A549 (cell line): ENCODE measurements at regions not wholly inside any gene's neighbourhood (a gene's known extent, or its start where the extent isn't known, plus 50 kb on each side); places are given as distances from the start of the nearest gene placed in this dataset.

Experiments
- ATAC-seq, 2 experiments: fragments of 200-7000 bp in 1 of 2; fragments of >200 bp in 1 of 2; cut with Nextera tagmentation in 1 of 2; cut with Tn5 transposase in 1 of 2; 3 replicates each; pipeline versions ENCODE4 v1.8.0 to v1.9.1; 2018 to 2020; ENCODE audit warnings: mild to moderate bottlenecking in 1 of 2, moderate library complexity in 1 of 2
- CTCF ChIA-PET: fragments of 300-600 bp; sonication (Branson Sonifier 250); formaldehyde crosslinking; extraction: SDS; loops from one replicate; lab custom pipeline; 2021; ENCODE audit warnings: antibody characterized with exemption, inconsistent platforms; lab: Yijun Ruan, JAX
- POLR2A ChIA-PET: fragments of 350-600 bp; formaldehyde crosslinking; extraction: SDS; loops from one replicate; lab custom pipeline; 2021; ENCODE audit warnings: antibody characterized with exemption, inconsistent platforms; lab: Yijun Ruan, JAX
- DNase-seq, 2 experiments: peaks; one replicate each; pipeline versions ENCODE4 v3.0.0 to v3.0.0-alpha.2; 2011 to 2016; ENCODE audit warnings: low read depth in 1 of 2, low spot score in 1 of 2
- FAIRE-seq: peaks from 2 replicates; lab custom pipeline; 2011; peaks lifted over from hg19 to GRCh38; lab: Jason Lieb, UNC
- H3K27ac ChIP-seq, 2 experiments: fragments of >200 bp; sonication (Bioruptor Twin); formaldehyde crosslinking; 3 replicates each; pipeline ENCODE4 v1.5.1; 2016 to 2017
- H3K4me1 ChIP-seq: fragments of >200 bp; sonication (Bioruptor Twin); formaldehyde crosslinking; 3 replicates; pipeline ENCODE4 v1.6.1; 2016
- H3K4me2 ChIP-seq: fragments of >200 bp; sonication (Bioruptor Twin); formaldehyde crosslinking; 3 replicates; pipeline ENCODE4 v1.6.1; 2016
- H3K4me3 ChIP-seq: fragments of >200 bp; sonication (Bioruptor Twin); formaldehyde crosslinking; 3 replicates; pipeline ENCODE4 v1.5.1; 2016
- H3K9me3 ChIP-seq: fragments of >200 bp; sonication (Bioruptor Twin); formaldehyde crosslinking; 3 replicates; pipeline ENCODE4 v1.6.1; 2016
- ATOH8 ChIP-seq: fragments of 250-450 bp; sonication (Bioruptor Pico); IDR thresholded peaks from 2 replicates; pipeline ENCODE4 v1.5.0; 2020; ENCODE audit warnings: low read depth, mild to moderate bottlenecking, moderate library complexity
- CBX8 ChIP-seq: fragments of 200-600 bp; sonication (generic); IDR thresholded peaks from 2 replicates; pipeline ENCODE4 v1.6.1; 2016
- CEBPB ChIP-seq, 2 experiments: fragments of >200 bp in 1 of 2; sonication (Bioruptor Twin) in 1 of 2; formaldehyde crosslinking in 1 of 2; IDR thresholded peaks; 2 replicates each; pipeline ENCODE4 v1.6.1; 2012 to 2016
- EHF ChIP-seq: fragments of 250-450 bp; sonication (Bioruptor Pico); IDR thresholded peaks from 2 replicates; pipeline ENCODE4 v1.5.0; 2020; ENCODE audit warnings: mild to moderate bottlenecking
- EHMT2 ChIP-seq: fragments of 200-600 bp; sonication (generic); IDR thresholded peaks from 2 replicates; pipeline ENCODE4 v1.6.1; 2016; ENCODE audit warnings: antibody characterized with exemption, low read depth, mild to moderate bottlenecking, moderate library complexity
- ELK1 ChIP-seq: fragments of 150-350 bp; IDR thresholded peaks from 2 replicates; pipeline ENCODE4 v1.6.1; 2014; ENCODE audit warnings: low read depth, mild to moderate bottlenecking, low read length
- EP300 ChIP-seq, 2 experiments: fragments of >200 bp; sonication (Bioruptor Twin); formaldehyde crosslinking; IDR thresholded peaks; 2 replicates in 1 of 2; 3 replicates in 1 of 2; pipeline ENCODE4 v1.6.1; 2016 to 2017
- HES2 ChIP-seq: fragments of >200 bp; sonication (Bioruptor Twin); formaldehyde crosslinking; IDR thresholded peaks from 2 replicates; pipeline ENCODE4 v1.6.1; 2016
- HEYL ChIP-seq: fragments of 250-450 bp; sonication (Bioruptor Pico); IDR thresholded peaks from 2 replicates; pipeline ENCODE4 v1.8.0; 2021; ENCODE audit warnings: mild to moderate bottlenecking, moderate library complexity
- JUN ChIP-seq, 2 experiments: fragments of >200 bp; sonication (Bioruptor Twin); formaldehyde crosslinking; IDR thresholded peaks; 2 replicates in 1 of 2; 3 replicates in 1 of 2; pipeline ENCODE4 v1.6.1; 2016 to 2017
- MAFK ChIP-seq: fragments of 450-650 bp; IDR thresholded peaks from 2 replicates; pipeline ENCODE4 v1.6.1; 2014; ENCODE audit not compliant: partially characterized antibody
- MAX ChIP-seq: IDR thresholded peaks from 2 replicates; pipeline ENCODE4 v1.6.1; 2012
- MAZ ChIP-seq: fragments of 150-350 bp; IDR thresholded peaks from 2 replicates; pipeline ENCODE4 v1.6.1; 2014; ENCODE audit warnings: antibody characterized with exemption, low read depth, low read length, borderline replicate concordance
- NFE2L2 ChIP-seq: fragments of 150-350 bp; conservative IDR thresholded peaks from 2 replicates; pipeline ENCODE4 v1.6.1; 2014; ENCODE audit warnings: low read length
- NPAS2 ChIP-seq: fragments of 250-450 bp; sonication (Bioruptor Pico); IDR thresholded peaks from 2 replicates; pipeline ENCODE4 v1.8.0; 2022; ENCODE audit warnings: mild to moderate bottlenecking, moderate library complexity, borderline replicate concordance
- PBX3 ChIP-seq: IDR thresholded peaks from 2 replicates; pipeline ENCODE4 v1.6.1; 2012
- RAD21 ChIP-seq, 2 experiments: fragments of >200 bp in 1 of 2; sonication (Bioruptor Twin) in 1 of 2; formaldehyde crosslinking in 1 of 2; IDR thresholded peaks in 1 of 2; conservative IDR thresholded peaks in 1 of 2; 2 replicates in 1 of 2; 3 replicates in 1 of 2; pipeline ENCODE4 v1.6.1; 2012 to 2018; ENCODE audit warnings: inconsistent platforms in 1 of 2
- RARB ChIP-seq: fragments of 250-450 bp; sonication (Bioruptor Pico); IDR thresholded peaks from 2 replicates; pipeline ENCODE4 v1.8.0; 2021; ENCODE audit warnings: mild to moderate bottlenecking, moderate library complexity
- RNF2 ChIP-seq: fragments of 200-600 bp; sonication (generic); IDR thresholded peaks from 2 replicates; pipeline ENCODE4 v1.6.1; 2016; ENCODE audit warnings: low read depth, mild to moderate bottlenecking, antibody characterized with exemption, moderate library complexity, borderline replicate concordance
- SMC3 ChIP-seq: fragments of >200 bp; sonication (Bioruptor Twin); formaldehyde crosslinking; IDR thresholded peaks from 3 replicates; pipeline ENCODE4 v1.6.1; 2018; ENCODE audit warnings: inconsistent platforms
- ZSCAN20 ChIP-seq: fragments of 250-450 bp; sonication (Bioruptor Pico); IDR thresholded peaks from 2 replicates; pipeline ENCODE4 v1.8.0; 2022; ENCODE audit warnings: mild to moderate bottlenecking, moderate library complexity
- WGBS: methylation state at CpG from one replicate; pipeline ENCODE4 v1.1.6; 2017; ENCODE audit errors: missing lambda C conversion rate; 5-methylcytosine and 5-hydroxymethylcytosine counted together

GRCh38 chr5:56664025-56664424, 151.3 kb upstream of the MAP3K1 start:
- WGBS = 69% methylated on average over 1 of the region's 1 CpG
- TF ChIP-seq CEBPB (IDR thresholded peaks at IDR 0.05) = no peak
- TF ChIP-seq RNF2 = no peak
- TF ChIP-seq MAFK = peak; percentile 50
- TF ChIP-seq RAD21 (conservative IDR thresholded peaks at IDR 0.05 in 1 of 2, IDR thresholded peaks at IDR 0.05 in 1 of 2) = no peak
- no peak for TF ChIP-seq NFE2L2
- no peak for TF ChIP-seq ELK1
- DNase-seq (no peak), FAIRE-seq (no peak), ATAC-seq (no peak)
- Histone ChIP-seq H3K9me3 (no peaks in the 10 kb centered on the region), H3K4me3 (no peak overlapping the region), H3K27ac (no peak overlapping the region), H3K4me1 (no peaks in the 10 kb centered on the region), H3K4me2 (no peak overlapping the region)
- POLR2A ChIA-PET = no interaction called here
- CTCF ChIA-PET = interaction anchor here (1.3 kb wide), 1 partner anchor 13 kb away, joined by 4 read pairs; no protein-coding TSS in a partner anchor

- WGBS = 60% methylated on average over 4 of the region's 4 CpGs
- TF ChIP-seq CEBPB (IDR thresholded peaks at IDR 0.05) (no peak), EHF (CRISPR knock-in tag) (no peak), HEYL (CRISPR knock-in tag) (no peak), MAX (no peak), RARB (CRISPR knock-in tag) (no peak), PBX3 (no peak), NPAS2 (no peak), CBX8 (no peak), MAZ (no peak), EHMT2 (no peak), RAD21 (conservative IDR thresholded peaks at IDR 0.05 in 1 of 2, IDR thresholded peaks at IDR 0.05 in 1 of 2) (no peak), SMC3 (no peak), NFE2L2 (no peak), ZSCAN20 (CRISPR knock-in tag) (no peak), EP300 (IDR thresholded peaks at IDR 0.05) (no peak), ELK1 (no peak), ATOH8 (no peak), JUN (IDR thresholded peaks at IDR 0.05) (no peak), HES2 (no peak)
These were observed 151.8 kb upstream of the MAP3K1 start for GRCh38 chr5:56663523-56663922.

More at GRCh38 chr5:56663523-56663922, 151.8 kb upstream of the MAP3K1 start:
- Histone ChIP-seq H3K9me3 (no peaks in the 10 kb centered on the region), H3K4me2 (no peak overlapping the region), H3K4me3 (no peak overlapping the region), H3K4me1 (no peaks in the 10 kb centered on the region), H3K27ac (no peak overlapping the region)
- FAIRE-seq = no peak
- ChIA-PET POLR2A (no interaction called here), CTCF (interaction anchor here (1.3 kb wide), 1 partner anchor 13 kb away, joined by 4 read pairs; no protein-coding TSS in a partner anchor)
- ATAC-seq = no peak
- DNase-seq = no peak
